HG02938 (cell line): ENCODE measurements at regions not wholly inside any gene's neighbourhood (a gene's known extent, or its start where the extent isn't known, plus 50 kb on each side); places are given as distances from the start of the nearest gene placed in this dataset.

ENCODE experiments used
- ATAC-seq: cut with Tn5 transposase; IDR thresholded peaks from one replicate; pipeline ENCODE4 v1.9.1; 2021; ENCODE audit warnings: mild to moderate bottlenecking, moderate library complexity; ENCODE audit not compliant: unreplicated experiment

DNA sequence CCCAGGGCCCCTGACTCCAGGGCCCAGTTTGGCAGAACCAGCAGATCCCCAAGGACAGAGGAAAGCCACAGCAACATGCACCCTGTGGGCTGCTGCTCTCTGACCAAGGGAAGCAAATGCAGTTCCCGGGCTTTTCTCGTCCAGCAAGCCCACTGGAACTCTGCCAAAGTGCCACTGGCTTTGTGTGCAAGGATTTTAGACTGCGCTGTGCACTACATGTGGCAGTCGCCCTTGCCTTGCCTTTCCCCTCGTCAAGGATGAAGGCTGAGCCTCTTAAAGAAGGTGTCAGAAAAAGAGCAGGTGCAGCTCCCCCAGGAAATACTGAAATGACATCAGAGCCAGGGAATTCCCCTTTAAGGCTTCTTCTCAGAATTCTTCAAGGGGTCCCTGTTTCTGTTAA, 199.2 kb downstream of the TFCP2L1 start:
- no peak for ATAC-seq

DNA sequence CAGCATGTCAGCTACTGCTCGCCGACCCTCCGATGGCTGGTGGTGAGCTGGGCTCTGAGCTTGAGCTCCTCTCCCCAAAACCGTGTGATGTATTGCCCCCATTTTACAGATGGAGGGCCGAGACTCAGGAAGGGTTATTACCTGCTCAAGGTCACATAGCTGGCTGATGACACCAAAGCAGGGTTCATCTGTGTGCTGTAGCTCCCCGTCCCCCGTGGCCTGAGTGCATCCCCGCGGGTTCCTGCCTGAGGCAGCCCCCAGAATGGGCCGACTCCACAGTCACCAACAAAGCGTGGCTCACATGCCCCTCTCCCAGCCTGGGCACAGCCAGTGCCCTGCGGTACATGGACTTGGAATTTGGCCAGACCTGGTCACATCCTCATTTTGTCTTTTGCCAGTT, 198.6 kb downstream of the TFCP2L1 start:
- no peak for ATAC-seq

DNA sequence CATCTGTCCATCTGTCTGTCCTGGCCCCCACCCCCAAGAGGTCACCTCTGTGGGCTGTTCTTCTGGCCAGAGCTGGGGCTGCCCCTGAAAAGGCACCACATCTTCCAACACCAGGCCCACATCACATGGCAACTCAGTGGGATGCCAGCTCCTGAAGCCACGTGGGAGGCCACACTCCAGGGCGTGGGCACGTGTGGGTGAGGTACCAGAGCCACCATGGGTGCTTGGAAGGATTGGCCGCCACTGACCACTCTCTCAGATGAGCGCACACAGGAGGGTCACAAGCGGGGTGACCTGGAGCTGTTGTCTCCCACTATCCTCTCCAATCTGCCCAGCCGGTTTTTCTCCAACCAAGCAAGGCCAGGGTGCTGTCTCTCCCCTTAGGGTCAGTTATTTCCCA, 197.9 kb downstream of the TFCP2L1 start:
- ATAC-seq, result no peak

DNA sequence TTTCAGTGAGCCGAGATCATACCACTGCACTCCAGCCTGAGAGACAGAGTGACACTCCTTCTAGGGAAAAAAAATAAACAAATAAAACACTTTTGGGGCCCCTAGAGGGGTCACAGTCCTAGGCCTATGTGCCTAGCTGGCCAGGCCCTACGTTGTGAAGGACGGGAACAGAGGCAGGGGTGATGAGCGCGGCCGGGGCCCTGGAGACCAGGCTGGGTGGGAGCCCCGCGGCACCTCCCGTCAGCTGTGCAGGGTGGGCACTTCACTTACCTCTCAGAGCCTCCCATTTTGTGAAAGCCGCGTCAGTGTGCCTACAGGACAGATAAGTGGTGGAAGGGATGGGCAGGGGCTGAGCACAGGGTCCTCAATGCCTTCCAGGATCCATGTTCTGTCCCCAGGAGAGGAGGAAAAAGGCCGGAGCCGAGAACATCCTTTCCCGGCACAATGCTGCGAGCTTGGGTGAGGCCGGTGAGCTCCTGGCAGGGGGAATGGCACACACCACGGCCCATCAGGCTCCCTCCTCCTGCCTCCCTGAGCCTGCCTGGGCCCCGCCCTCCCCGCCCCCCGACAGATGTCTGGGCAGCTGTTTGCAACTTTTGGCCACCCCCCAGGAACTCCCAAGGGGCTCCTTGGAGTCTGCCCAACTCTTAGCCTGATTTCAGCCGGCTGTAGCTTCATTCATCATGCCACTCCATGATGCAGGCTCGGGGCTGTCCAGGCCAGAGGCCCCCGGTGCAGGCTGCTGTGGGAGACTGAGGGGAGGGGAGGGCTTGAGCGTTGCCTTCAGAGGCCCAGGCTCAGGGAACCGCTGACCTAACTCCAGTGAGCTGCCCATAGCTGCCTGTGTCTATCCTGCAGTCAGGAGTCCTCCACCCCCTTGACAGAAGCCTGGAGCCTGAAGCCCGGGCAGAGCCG, 196.5 kb downstream of the TFCP2L1 start:
- ATAC-seq, result no peak

DNA sequence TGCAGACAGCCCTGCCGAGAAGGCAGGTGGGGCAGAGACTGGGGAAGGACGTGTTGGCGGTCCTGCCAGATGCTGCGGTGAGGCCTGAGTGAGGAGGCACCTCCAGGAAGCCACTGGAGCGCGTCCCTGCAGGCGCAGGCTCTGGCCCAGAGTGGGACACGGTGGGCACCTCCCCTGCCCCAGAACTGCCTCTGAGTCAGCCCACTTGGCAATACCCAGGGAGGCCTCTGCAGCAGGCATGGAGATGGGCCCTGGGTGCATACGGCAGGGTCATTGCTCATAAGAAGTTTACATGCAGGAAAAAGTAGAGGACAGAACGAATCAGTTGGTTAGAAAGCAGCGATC, 195.9 kb downstream of the TFCP2L1 start:
- ATAC-seq, result no peak

DNA sequence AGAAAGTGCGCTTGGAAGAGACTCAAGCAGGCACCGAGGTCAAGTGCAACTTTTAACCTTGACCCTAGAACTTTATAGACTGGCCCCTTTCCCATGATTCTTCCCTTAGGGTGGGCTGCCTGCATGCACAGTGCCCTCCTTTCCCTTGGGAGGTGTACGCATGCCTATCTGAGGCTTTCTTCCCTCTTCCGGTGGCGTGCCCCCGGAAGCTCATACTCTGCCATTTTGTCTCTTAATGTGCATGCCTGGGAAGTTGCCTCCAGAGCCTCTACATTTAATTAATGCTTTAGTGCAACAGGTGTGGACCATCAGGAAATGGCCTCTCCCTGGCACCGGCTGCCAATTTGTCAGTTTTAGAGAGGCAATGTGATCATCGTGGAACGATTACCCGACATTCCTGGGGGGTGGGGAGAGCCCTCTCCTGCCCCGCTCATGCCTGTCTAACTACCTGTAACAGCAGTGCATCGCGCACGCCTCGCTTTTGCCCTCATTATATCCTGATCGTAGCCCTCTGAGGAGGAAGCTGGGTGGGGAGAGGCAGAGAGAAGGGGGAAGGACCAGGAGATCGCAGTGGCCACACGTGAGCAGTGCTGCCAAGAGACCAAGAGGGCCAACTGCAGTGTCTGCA, 194.8 kb downstream of the TFCP2L1 start:
- ATAC-seq, result no peak

DNA sequence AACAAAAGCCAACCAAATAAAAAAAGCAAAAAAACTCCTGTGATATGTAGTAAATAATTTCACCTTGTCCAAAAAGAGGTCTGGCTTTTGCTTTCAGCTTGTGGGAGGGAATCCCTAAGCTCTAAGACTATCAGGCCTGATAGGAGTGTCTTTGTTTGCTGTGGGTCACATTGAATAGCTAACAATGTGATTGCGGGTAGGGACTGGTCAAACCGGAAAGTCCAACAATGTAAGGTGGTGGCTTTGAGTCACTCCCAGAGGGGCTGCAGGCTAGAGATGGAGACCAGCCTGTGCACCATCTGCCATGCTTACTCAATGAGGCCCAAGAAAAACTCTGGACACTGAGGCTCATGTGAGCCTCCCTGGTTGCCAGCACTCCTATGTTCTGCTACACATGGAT, 192.9 kb downstream of the TFCP2L1 start:
- ATAC-seq, result no peak

DNA sequence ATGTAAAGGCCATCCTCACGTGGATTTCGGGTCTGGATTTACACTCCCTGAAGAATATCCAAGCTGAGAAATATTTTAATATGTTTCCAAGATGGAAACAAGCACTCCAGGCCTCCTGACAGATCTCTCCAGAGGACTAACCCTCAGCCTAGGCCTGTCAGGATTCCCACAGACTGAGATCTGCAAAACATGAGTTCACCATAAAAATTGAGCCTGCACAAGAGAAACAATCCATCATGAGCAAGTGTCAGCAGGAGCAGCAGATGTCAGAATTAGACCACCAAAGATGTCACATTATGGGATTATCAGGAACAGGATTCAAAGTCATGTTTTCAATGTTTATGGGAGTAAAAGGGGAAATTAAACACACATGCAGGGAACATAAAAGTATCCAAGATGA, 191.3 kb downstream of the TFCP2L1 start:
- no peak for ATAC-seq

DNA sequence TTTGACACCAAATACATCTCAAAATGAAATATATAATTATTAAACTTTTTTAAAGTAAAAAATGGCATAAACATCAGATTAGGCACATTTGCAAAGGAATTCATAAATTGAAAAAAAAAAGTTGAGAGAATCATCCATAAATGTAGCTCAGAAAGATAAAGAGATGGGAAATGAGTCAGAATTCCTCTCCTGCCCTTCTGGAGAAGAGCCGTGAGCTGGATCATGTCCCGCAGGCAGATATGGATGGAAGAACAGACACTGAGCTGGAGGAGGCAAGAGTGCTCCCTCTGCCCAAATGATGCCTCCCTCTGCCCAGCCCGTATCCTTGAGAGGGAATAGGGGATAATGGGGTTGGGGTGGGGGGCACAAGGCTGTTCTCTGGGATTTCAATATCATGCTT, 190.9 kb downstream of the TFCP2L1 start:
- ATAC-seq, result no peak

DNA sequence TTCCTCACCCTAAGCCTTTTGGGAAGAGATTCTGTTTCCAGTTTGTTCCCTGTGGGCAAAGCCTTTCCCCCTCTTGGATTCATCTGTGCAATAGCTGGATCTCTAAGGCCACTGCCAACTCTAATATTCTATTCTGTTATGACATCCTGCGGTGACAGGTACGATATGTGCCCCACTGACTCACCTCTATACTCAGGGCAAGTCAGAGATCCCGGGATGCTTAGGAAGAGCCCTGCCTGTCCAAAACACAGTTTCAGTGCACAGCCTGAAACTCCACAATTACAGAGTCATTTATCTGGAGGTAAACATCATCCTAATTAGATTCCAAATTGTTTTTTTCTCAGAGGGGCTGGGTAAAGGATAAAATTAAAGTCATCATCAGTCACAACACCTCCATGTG, 190.2 kb downstream of the TFCP2L1 start:
- ATAC-seq, result no peak

DNA sequence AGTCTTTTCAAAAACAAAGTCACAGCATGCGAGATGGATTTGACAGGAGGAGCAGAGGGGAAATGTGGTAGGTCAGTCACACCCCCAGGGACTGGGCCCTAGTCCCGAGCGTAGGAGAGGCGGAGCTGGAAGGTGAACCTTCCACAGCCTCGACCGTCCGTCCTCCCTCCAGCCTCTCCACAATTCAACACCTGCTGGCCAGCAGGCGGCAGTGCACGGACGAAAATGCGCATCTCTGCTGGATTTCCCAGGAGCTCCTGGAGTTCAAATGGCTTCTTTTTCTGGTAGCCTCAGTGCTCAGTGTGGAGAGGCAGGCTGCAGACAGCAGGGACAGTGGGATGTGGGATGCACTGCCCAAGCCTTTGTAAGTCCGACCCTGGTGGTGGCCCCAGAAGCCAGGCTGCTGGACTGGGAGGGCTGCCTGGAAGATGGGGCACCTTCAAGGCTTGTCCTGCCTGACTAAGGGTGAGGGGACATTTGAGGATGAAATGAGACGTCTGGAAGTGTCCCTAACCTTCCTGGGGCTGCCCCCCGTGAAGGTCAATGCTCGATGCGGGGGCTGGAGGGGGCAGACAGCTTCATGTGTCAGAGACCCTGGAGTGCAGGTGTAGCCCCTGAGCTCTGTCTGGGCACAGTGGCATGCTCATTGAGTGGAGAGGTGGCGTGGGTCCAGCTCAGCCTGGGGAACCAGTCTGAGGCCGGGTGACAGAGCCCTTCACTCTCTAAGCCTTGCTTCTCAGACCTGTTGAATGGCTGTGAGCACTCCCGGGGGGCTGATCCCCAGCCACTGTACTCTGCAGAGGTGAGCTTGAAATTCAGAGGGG, 189.5 kb downstream of the TFCP2L1 start:
- ATAC-seq, result no peak

DNA sequence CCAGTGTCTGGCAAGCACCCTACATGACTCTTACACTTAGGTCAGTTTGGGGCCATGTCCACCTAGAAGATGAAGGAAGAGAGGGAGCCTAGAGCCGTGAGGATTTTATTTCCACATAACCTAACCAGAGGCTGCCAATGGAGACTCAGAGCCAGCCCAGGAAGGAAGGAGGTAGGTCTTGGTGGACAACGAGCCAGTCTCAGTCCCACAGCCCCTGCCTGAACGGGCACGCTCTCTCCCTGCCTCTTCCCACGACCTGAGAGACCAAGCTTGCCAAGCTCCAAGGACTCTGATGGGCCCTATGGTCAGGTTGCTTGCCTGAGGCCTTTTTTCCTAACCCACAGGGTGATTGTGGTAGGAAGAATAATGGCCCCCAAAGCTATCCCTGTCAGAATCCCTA, 188.4 kb downstream of the TFCP2L1 start:
- no peak for ATAC-seq

DNA sequence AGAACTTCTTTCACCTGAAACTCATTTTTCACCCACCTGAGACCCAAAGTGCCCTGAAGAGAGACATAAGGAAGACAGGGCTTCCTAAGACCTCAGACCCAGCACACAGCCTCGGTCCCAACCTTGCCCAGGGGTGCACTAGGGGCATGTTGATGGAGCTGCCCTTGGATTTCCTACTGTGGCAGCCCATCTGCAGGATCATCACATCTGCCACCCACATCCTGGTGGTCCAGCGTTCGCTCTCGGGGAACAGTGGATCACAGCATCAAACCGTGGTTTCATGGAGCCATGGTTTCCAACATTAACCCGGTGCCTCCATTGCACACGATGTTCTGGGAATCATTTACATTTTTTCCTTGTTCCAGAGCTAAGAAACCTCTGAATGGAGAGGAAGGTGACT, 186.4 kb downstream of the TFCP2L1 start:
- ATAC-seq, result no peak

DNA sequence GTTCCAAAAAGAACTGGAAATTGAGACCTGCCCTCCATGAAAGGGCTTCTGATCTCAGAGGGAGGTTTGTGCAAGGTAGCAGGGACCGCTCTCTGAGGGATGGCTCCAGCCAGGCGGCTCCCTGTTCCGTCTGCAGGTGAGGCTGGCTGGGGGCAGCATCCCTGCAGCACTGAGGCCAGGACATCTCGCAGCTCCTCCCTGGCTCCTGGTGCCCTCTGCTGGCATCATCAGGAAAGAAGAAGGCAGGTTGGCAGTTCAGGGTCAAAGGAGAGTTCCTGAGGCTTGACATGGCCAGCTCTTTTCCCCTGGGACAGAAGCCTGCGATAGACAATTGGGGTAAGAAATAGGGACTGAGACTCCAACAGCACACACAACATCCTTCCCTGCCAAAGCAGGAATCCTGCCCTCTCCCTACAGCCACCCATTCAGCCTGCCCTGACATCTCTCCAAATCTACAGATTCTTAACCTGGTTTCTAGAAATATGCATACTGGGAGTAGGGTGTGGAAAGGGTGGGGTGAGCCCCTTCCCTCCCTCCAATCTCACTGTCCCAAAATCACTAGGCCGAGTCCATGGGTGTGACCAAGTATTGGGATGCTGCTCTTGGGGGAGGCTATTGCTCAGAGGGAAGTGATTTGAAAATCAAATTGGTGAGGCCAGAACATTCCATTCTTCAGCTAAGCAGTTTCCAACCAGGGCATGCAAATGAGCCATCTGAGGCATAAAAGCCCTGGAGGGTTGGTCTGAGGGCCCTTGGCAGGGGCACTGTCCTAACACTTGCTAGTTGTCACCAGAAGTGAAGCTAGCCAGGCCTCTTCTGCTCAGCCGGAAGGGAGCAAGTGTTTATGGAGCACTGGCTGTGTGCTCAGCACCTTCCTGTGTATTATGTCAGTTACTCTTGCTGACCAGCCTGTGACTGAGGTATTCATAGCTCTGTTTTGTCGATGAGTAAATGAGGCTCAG, 185.4 kb downstream of the TFCP2L1 start:
- no peak for ATAC-seq

DNA sequence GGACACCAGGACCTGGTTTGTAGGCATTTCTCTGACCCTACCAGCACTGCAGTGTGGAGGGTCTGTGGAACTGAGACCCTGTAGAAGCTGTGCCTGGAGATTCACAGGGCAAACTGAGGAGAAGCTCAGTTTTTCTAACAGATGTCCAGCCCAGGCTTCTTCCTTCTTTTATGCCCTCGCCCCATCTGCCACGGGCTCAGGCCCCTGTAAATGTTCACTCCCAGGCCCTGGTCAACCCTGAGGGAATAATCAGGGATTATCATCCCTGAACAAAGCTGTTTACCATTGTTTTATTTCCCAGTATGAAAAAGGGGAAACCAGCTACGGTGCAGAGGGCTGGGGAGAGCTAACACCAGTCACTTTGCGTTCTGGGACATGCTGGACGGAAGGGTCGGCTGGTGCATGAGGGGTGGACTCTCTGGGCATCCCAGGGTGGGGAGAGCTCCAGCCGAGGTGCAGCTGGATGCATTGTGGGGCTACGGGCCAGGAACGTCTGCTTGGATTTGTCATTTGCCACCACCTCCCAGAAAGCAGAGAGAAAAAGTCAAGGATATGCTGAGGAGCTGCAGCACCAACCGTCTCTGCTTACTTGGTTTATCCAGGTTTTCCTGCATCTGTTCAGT, 183.8 kb downstream of the TFCP2L1 start:
- ATAC-seq, result no peak

DNA sequence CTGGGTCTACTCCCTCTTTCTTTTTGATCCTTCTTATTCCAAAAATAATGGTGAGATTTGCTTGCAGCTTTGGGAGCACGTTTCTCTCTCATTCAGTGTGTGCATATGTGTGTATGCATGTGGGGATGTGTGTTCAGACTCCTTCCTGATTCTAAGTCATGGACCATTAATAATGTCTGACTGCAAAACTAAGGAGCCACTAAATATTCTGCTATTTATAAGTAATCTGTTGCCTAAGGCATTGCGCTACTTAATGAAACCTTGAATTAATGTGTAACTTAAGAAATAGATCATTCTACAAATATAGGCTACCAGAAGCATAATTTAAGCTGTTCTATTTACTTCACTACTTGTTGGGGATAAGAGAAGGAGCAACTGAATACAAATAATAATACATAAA, 182.1 kb downstream of the TFCP2L1 start:
- no peak for ATAC-seq

DNA sequence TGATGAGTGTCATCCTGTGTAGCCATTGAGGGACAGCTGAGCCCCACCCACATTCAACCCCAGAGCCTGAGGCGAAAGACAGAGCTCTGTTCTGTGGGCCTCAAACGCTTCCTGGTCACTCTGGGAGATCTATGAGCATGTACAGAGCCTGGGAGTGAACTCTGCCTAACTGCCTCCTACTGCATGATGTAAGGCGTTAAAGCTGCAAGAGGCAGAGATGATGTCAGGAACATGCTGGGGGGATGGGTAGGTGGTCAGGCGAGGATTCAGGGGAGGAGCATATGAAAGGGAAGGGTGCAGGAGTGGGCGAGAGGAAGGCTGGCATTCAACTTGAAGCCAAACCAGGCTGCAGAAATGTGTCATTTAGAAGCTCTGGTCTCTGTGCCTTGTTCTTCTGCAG, 181.0 kb downstream of the TFCP2L1 start:
- ATAC-seq, result no peak

DNA sequence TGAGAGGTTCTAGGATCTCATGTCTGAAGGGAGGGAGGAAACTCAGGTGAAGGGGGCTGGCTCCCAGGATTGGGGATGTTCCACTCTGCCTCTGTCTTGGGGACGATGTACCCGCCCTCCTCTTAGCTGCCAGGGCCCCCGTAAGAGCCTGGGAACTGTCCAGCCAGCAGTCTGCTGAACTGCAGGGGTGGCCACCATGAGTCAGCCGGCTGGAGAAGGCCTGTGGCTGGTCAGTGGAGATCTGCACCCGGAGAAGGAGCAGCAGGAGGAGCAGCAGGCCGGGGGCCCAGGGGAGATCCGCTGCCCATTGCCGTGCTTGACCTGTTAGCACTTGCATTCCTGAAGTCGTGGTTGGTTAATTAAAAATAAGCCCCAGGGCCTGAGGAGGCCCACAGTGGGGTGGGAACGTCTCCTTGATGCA, 180.3 kb downstream of the TFCP2L1 start:
- no peak for ATAC-seq

DNA sequence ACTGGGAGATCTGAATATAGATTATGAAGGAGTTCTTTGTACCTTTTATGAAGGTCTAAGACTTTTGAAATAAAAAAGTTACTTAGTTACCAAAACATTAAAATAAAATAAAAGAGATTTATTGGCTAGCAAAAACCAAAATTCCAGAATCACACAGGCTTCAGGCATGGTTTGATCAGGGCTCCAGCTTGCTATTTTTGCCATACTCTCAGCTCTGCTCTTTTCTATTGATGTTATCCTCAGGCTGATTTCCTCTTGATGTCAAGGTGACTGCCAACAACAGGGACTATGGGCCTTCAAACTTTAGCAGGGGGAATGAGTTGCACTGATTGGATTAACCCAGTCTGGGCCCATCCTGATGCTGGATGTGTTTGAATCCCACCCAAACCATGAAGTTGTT, 174.1 kb downstream of the TFCP2L1 start:
- ATAC-seq, result no peak

DNA sequence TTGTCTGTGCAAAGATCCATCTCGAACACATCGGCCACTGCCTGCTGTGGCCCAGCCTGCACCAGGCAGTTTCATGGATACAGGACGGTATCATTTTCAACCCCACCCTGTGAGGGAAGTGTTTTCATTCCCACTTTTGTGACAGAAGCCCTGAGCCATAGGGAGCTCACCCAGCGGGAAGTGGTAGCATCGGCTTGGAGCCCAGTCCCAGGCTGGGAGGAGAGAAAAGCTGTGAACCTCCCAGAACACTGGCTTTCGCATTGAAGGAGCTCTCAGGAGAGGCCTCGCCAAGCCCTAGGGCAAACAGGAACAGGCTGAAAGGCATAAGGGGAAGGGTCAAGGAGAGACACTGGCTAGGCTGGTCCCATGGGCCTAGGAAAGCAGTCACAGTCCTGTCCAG, 166.1 kb downstream of the TFCP2L1 start:
- ATAC-seq, result no peak
